ENCODE measurements at regions not wholly inside any gene's neighbourhood (a gene's known extent, or its start where the extent isn't known, plus 50 kb on each side); places are given as distances from the start of the nearest gene placed in this dataset.
"Not testable (repeated sequence)": the region's sequence is repeated elsewhere in the genome, so short reads cannot be mapped to it uniquely, and the experiment has no call there.

- Histone ChIP-seq H3K36me3 (replicated peaks; ENCODE audit: insufficient read depth, low read depth) (no peaks in the 10 kb centered on the region), H3K27me3 (no peaks in the 10 kb centered on the region), H3K9me2 (replicated peaks; ENCODE audit: insufficient read depth) (no peaks in the 10 kb centered on the region), H2AFZ (no peak overlapping the region), H3K4me3 (no peak overlapping the region), H3K27ac (no peak overlapping the region), H3K4me2 (no peak overlapping the region), H3K9me3 (ENCODE audit: low read depth) (no peaks in the 10 kb centered on the region), H3K79me2 (no peaks in the 10 kb centered on the region), H4K20me1 (ENCODE audit: insufficient read depth, poor library complexity, severe bottlenecking) (no peaks in the 10 kb centered on the region), H3K4me1 (ENCODE audit: insufficient read depth) (no peaks in the 10 kb centered on the region)
- TF ChIP-seq EZH2 (IDR thresholded peaks at IDR 0.05; ENCODE audit: borderline replicate concordance): no peak
- whole genome bisulfite sequencing (ENCODE audit: low lambda C conversion rate, missing lambda C conversion rate): no CpG with 5 or more reads among the region's 1 CpG
- no peak for DNase-seq (ENCODE audit: low spot score)
Measured at GRCh38 chr5:126682856-126683255, 82.1 kb downstream of the PHAX start.

- H3K27ac ChIP-seq: no peak overlapping the region
- H3K4me3 ChIP-seq: no peak overlapping the region
- H2AFZ ChIP-seq: no peak overlapping the region
- H3K4me2 ChIP-seq: no peak overlapping the region
- TF ChIP-seq CTCF (IDR thresholded peaks at IDR 0.05; ENCODE audit: poor library complexity): no peak
- no peak for TF ChIP-seq EZH2 (IDR thresholded peaks at IDR 0.05; ENCODE audit: borderline replicate concordance)
- no peak for TF ChIP-seq EZH2phosphoT487 (IDR thresholded peaks at IDR 0.05; ENCODE audit: low read depth, severe bottlenecking, unreplicated experiment)
- no peaks in the 10 kb centered on the region for H3K9me2 ChIP-seq (replicated peaks; ENCODE audit: insufficient read depth)
- WGBS (ENCODE audit: low lambda C conversion rate, missing lambda C conversion rate): 98% methylated on average over 2 of the region's 2 CpGs
- H3K9me3 ChIP-seq (ENCODE audit: low read depth): no peaks in the 10 kb centered on the region
- H3K36me3 ChIP-seq (replicated peaks; ENCODE audit: insufficient read depth, low read depth): no peaks in the 10 kb centered on the region
- DNase-seq (ENCODE audit: low spot score): no peak
- H3K4me1 ChIP-seq (ENCODE audit: insufficient read depth): no peaks in the 10 kb centered on the region
- no peaks in the 10 kb centered on the region for H4K20me1 ChIP-seq (ENCODE audit: insufficient read depth, poor library complexity, severe bottlenecking)
- H3K27me3 ChIP-seq: no peaks in the 10 kb centered on the region
- H3K79me2 ChIP-seq: no peaks in the 10 kb centered on the region
Measured at GRCh38 chr5:126683912-126684311, 83.2 kb downstream of the PHAX start.

GRCh38 chr5:126684656-126685442 lies 84.1 kb downstream of the PHAX start:
- H3K27ac ChIP-seq; H3K4me1 ChIP-seq (ENCODE audit: insufficient read depth); DNase-seq (ENCODE audit: low spot score); H3K36me3 ChIP-seq (replicated peaks; ENCODE audit: insufficient read depth, low read depth); H3K9me3 ChIP-seq (ENCODE audit: low read depth); H3K4me3 ChIP-seq; H3K27me3 ChIP-seq; H4K20me1 ChIP-seq (ENCODE audit: insufficient read depth, poor library complexity, severe bottlenecking); H3K79me2 ChIP-seq; H3K9me2 ChIP-seq (replicated peaks; ENCODE audit: insufficient read depth): not testable (repeated sequence)
- WGBS (ENCODE audit: low lambda C conversion rate, missing lambda C conversion rate): 61% methylated on average over 13 of the region's 13 CpGs
- Histone ChIP-seq H3K4me2 (peak overlapping the region; percentile 39), H2AFZ (peak overlapping the region; percentile 35)

GRCh38 chr5:126686451-126687126 lies 85.8 kb downstream of the PHAX start:
- DNase-seq (ENCODE audit: low spot score): no peak
- no peaks in the 10 kb centered on the region for H3K9me2 ChIP-seq (replicated peaks; ENCODE audit: insufficient read depth)
- TF ChIP-seq EZH2phosphoT487 (IDR thresholded peaks at IDR 0.05; ENCODE audit: low read depth, severe bottlenecking, unreplicated experiment): no peak
- no peak for TF ChIP-seq CTCF (IDR thresholded peaks at IDR 0.05; ENCODE audit: poor library complexity)
- TF ChIP-seq EZH2 (IDR thresholded peaks at IDR 0.05; ENCODE audit: borderline replicate concordance): no peak
- no peaks in the 10 kb centered on the region for H3K9me3 ChIP-seq (ENCODE audit: low read depth)
- no peaks in the 10 kb centered on the region for H3K4me1 ChIP-seq (ENCODE audit: insufficient read depth)
- WGBS (ENCODE audit: low lambda C conversion rate, missing lambda C conversion rate): 86% methylated on average over 1 of the region's 1 CpG
- H2AFZ ChIP-seq: no peak overlapping the region
- H3K4me3 ChIP-seq: no peak overlapping the region
- H3K79me2 ChIP-seq: no peaks in the 10 kb centered on the region
- H3K27ac ChIP-seq: no peak overlapping the region
- H3K36me3 ChIP-seq (replicated peaks; ENCODE audit: insufficient read depth, low read depth): no peaks in the 10 kb centered on the region
- H3K4me2 ChIP-seq: no peak overlapping the region
- no peaks in the 10 kb centered on the region for H3K27me3 ChIP-seq
- H4K20me1 ChIP-seq (ENCODE audit: insufficient read depth, poor library complexity, severe bottlenecking): no peaks in the 10 kb centered on the region

All from hepatocyte (in vitro differentiated cells).